H9 (cell line): ENCODE measurements at regions not wholly inside any gene's neighbourhood (a gene's known extent, or its start where the extent isn't known, plus 50 kb on each side); places are given as distances from the start of the nearest gene placed in this dataset.

Experiments used
- DNase-seq: peaks from one replicate; pipeline ENCODE4 v3.0.0-alpha.2; 2017
- H2AFZ ChIP-seq: one replicate; pipeline ENCODE4 v1.6.1; 2013; ENCODE audit warnings: mild to moderate bottlenecking, low read length, control low read depth, moderate library complexity
- H2AK5ac ChIP-seq: 2 replicates; pipeline ENCODE4 v1.6.1; 2013; ENCODE audit warnings: low read length, control low read depth, mixed read lengths; ENCODE audit not compliant: insufficient read length
- H2BK120ac ChIP-seq: one replicate; pipeline ENCODE4 v1.6.1; 2013; ENCODE audit warnings: low read depth, mild to moderate bottlenecking, low read length, control low read depth, inconsistent platforms; ENCODE audit not compliant: poor library complexity, severe bottlenecking
- H2BK12ac ChIP-seq: 2 replicates; pipeline ENCODE4 v1.6.1; 2013; ENCODE audit warnings: low read length, control low read depth, mixed read lengths, low read depth; ENCODE audit not compliant: insufficient read length
- H2BK15ac ChIP-seq: 2 replicates; pipeline ENCODE4 v1.6.1; 2013; ENCODE audit warnings: low read depth, low read length, control low read depth
- H2BK20ac ChIP-seq: one replicate; pipeline ENCODE4 v1.6.1; 2013; ENCODE audit warnings: low read depth, mild to moderate bottlenecking, low read length, control low read depth, inconsistent platforms; ENCODE audit not compliant: poor library complexity, severe bottlenecking
- H2BK5ac ChIP-seq: 2 replicates; pipeline ENCODE4 v1.6.1; 2013; ENCODE audit warnings: low read length, control low read depth, mixed read lengths; ENCODE audit not compliant: insufficient read length
- H3K14ac ChIP-seq: 2 replicates; pipeline ENCODE4 v1.6.1; 2013; ENCODE audit warnings: low read length, control low read depth; ENCODE audit not compliant: insufficient read depth
- H3K18ac ChIP-seq: 2 replicates; pipeline ENCODE4 v1.6.1; 2013; ENCODE audit warnings: low read depth, mild to moderate bottlenecking, mixed read lengths, low read length, control low read depth; ENCODE audit not compliant: insufficient read length
- H3K23ac ChIP-seq: 2 replicates; pipeline ENCODE4 v1.6.1; 2013; ENCODE audit warnings: low read length, control low read depth, mixed read lengths, low read depth; ENCODE audit not compliant: insufficient read length
- H3K23me2 ChIP-seq: 2 replicates; pipeline ENCODE4 v1.6.1; 2013; ENCODE audit warnings: low read depth, mild to moderate bottlenecking, mixed read lengths, low read length, control low read depth; ENCODE audit not compliant: insufficient read length, poor library complexity, severe bottlenecking
- H3K27ac ChIP-seq: 2 replicates; pipeline ENCODE4 v1.5.1; 2013; ENCODE audit warnings: low read length, control low read depth, mixed read lengths, low read depth; ENCODE audit not compliant: insufficient read length
- H3K27me3 ChIP-seq: 2 replicates; pipeline ENCODE4 v1.6.1; 2013; ENCODE audit warnings: low read length, control low read depth, inconsistent platforms; ENCODE audit not compliant: insufficient read depth
- H3K4ac ChIP-seq: 2 replicates; pipeline ENCODE4 v1.6.1; 2013; ENCODE audit warnings: low read depth, mild to moderate bottlenecking, control low read depth, inconsistent platforms, low read length, moderate library complexity
- H3K4me1 ChIP-seq: 2 replicates; pipeline ENCODE4 v1.6.1; 2013; ENCODE audit warnings: low read length, control low read depth, inconsistent platforms; ENCODE audit not compliant: insufficient read depth
- H3K4me2 ChIP-seq: 2 replicates; pipeline ENCODE4 v1.6.1; 2013; ENCODE audit warnings: low read length, control low read depth, mixed read lengths; ENCODE audit not compliant: insufficient read length, insufficient read depth
- H3K56ac ChIP-seq: 2 replicates; pipeline ENCODE4 v1.6.1; 2013; ENCODE audit warnings: low read depth, mild to moderate bottlenecking, mixed read lengths, low read length, control low read depth; ENCODE audit not compliant: insufficient read length
- H3K79me1 ChIP-seq: 2 replicates; pipeline ENCODE4 v1.6.1; 2013; ENCODE audit warnings: low read depth, mild to moderate bottlenecking, moderate library complexity, low read length, control low read depth, inconsistent platforms; ENCODE audit not compliant: insufficient read depth, poor library complexity, severe bottlenecking
- H3K79me2 ChIP-seq: 2 replicates; pipeline ENCODE4 v1.6.1; 2013; ENCODE audit warnings: low read length, control low read depth, inconsistent platforms; ENCODE audit not compliant: insufficient read depth
- H3K9ac ChIP-seq: 2 replicates; pipeline ENCODE4 v1.6.1; 2013; ENCODE audit warnings: low read length, control low read depth, mixed read lengths; ENCODE audit not compliant: insufficient read length; ENCODE audit errors: extremely low read depth
- H3K9me3 ChIP-seq: one replicate; pipeline ENCODE4 v1.6.1; 2013; ENCODE audit warnings: low read depth, low read length, inconsistent platforms; ENCODE audit not compliant: control insufficient read depth
- H3T11ph ChIP-seq: one replicate; pipeline ENCODE4 v1.6.1; 2013; ENCODE audit warnings: mild to moderate bottlenecking, low read length, control low read depth, inconsistent platforms
- H4K20me1 ChIP-seq: one replicate; pipeline ENCODE4 v1.6.1; 2013; ENCODE audit not compliant: control insufficient read depth, insufficient read length, insufficient read depth
- H4K5ac ChIP-seq: 2 replicates; pipeline ENCODE4 v1.6.1; 2013; ENCODE audit warnings: low read depth, mild to moderate bottlenecking, mixed read lengths, low read length, control low read depth; ENCODE audit not compliant: insufficient read length
- H4K8ac ChIP-seq: replicated peaks from 2 replicates; pipeline ENCODE4 v1.6.1; 2013; ENCODE audit warnings: low read length, control low read depth, mixed read lengths, low read depth; ENCODE audit not compliant: insufficient read length
- H4K91ac ChIP-seq: 2 replicates; pipeline ENCODE4 v1.6.1; 2013; ENCODE audit warnings: low read depth, mild to moderate bottlenecking, moderate library complexity, mixed read lengths, low read length, control low read depth; ENCODE audit not compliant: insufficient read length
- H3K27ac Mint-ChIP-seq, 3 experiments: 2 replicates in 2 of 3; 3 replicates in 1 of 3; pipeline ENCODE4 v1.8.0; 2020 to 2021; ENCODE audit warnings: mixed read lengths in 3 of 3, mild to moderate bottlenecking in 1 of 3, moderate library complexity in 1 of 3
- H3K27me3 Mint-ChIP-seq: 2 replicates; pipeline ENCODE4 v1.8.0; 2021; ENCODE audit warnings: low read depth, mild to moderate bottlenecking, moderate library complexity, mixed read lengths
- H3K36me3 Mint-ChIP-seq, 3 experiments: 2 replicates in 2 of 3; 3 replicates in 1 of 3; pipeline ENCODE4 v1.8.0; 2020 to 2021; ENCODE audit warnings: low read depth in 3 of 3, mixed read lengths in 3 of 3; ENCODE audit not compliant: insufficient read depth in 1 of 3
- H3K4me1 Mint-ChIP-seq, 2 experiments: 2 replicates each; pipeline ENCODE4 v1.8.0; 2020; ENCODE audit warnings: mixed read lengths in 2 of 2
- H3K4me3 Mint-ChIP-seq, 2 experiments: 2 replicates in 1 of 2; 3 replicates in 1 of 2; pipeline ENCODE4 v1.8.0; 2020 to 2021; ENCODE audit warnings: mild to moderate bottlenecking in 2 of 2, mixed read lengths in 2 of 2, moderate library complexity in 1 of 2
- H3K9me3 Mint-ChIP-seq, 2 experiments: 2 replicates in 1 of 2; 3 replicates in 1 of 2; pipeline ENCODE4 v1.8.0; 2020; ENCODE audit warnings: mild to moderate bottlenecking in 2 of 2, mixed read lengths in 2 of 2, moderate library complexity in 1 of 2
- TF ChIP-seq, protein P1 (sequence below): fragments of 200-600 bp; sonication (generic); conservative IDR thresholded peaks from 3 replicates; pipeline ENCODE4 v1.8.0; 2021; ENCODE audit warnings: antibody characterized with exemption, mild to moderate bottlenecking

DNA sequence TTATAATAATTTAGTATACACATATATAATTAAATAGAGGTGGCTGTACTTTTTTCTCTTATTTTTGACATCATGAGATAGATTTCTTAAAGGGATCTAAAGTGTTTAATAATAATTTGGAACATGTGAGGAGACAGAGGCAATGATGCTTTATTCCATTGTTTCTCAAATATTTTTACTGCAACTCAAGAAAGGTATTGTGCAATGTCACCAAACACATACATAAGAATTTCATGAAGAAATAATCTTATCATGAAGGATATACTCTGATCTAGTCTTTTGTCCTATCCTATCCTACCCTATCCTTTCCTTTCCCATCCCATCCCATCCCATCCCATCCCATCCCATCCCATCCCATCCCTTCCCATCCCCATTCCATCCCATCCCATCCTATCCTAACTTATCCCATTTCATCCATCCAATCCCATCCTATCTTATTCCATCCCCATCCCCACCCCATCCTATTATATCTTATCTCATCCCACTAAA is 232.1 kb upstream of the SMIM21 start:
- no peak overlapping the region for H2BK15ac ChIP-seq
- H3K9me3 ChIP-seq: peaks cover 7% of the 10 kb centered on the region
- Mint-ChIP-seq H3K4me3 (no peak overlapping the region), H3K27ac (no peak overlapping the region), H3K4me1 (peaks cover 24 to 31% of the 10 kb centered on the region in 2 experiments), H3K36me3 (peaks cover 19 to 38% (median 23%) of the 10 kb centered on the region in 3 experiments), H3K27me3 (no peaks in the 10 kb centered on the region), H3K9me3 (peaks cover 39 to 46% of the 10 kb centered on the region in 2 experiments)
- DNase-seq: no peak
- TF ChIP-seq, protein P1, sequence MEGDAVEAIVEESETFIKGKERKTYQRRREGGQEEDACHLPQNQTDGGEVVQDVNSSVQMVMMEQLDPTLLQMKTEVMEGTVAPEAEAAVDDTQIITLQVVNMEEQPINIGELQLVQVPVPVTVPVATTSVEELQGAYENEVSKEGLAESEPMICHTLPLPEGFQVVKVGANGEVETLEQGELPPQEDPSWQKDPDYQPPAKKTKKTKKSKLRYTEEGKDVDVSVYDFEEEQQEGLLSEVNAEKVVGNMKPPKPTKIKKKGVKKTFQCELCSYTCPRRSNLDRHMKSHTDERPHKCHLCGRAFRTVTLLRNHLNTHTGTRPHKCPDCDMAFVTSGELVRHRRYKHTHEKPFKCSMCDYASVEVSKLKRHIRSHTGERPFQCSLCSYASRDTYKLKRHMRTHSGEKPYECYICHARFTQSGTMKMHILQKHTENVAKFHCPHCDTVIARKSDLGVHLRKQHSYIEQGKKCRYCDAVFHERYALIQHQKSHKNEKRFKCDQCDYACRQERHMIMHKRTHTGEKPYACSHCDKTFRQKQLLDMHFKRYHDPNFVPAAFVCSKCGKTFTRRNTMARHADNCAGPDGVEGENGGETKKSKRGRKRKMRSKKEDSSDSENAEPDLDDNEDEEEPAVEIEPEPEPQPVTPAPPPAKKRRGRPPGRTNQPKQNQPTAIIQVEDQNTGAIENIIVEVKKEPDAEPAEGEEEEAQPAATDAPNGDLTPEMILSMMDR: no peak
- H3K4me2 ChIP-seq: no peak overlapping the region
- H2AFZ ChIP-seq: no peak overlapping the region
- no peak overlapping the region for H3K9ac ChIP-seq
- H4K5ac ChIP-seq: no peak overlapping the region
- H3K79me2 ChIP-seq: no peaks in the 10 kb centered on the region
- H3T11ph ChIP-seq: no peak overlapping the region
- no peak overlapping the region for H2BK20ac ChIP-seq
- H3K27ac ChIP-seq: no peak overlapping the region
- no peak overlapping the region for H4K91ac ChIP-seq
- no peak overlapping the region for H3K18ac ChIP-seq
- no peak overlapping the region for H2BK120ac ChIP-seq
- no peak overlapping the region for H4K8ac ChIP-seq
- no peaks in the 10 kb centered on the region for H3K79me1 ChIP-seq
- no peaks in the 10 kb centered on the region for H3K27me3 ChIP-seq
- H3K23me2 ChIP-seq: no peaks in the 10 kb centered on the region
- no peak overlapping the region for H2BK12ac ChIP-seq
- no peak overlapping the region for H3K4ac ChIP-seq
- H3K56ac ChIP-seq: no peak overlapping the region
- H2BK5ac ChIP-seq: no peak overlapping the region
- H2AK5ac ChIP-seq: no peak overlapping the region
- H3K23ac ChIP-seq: no peak overlapping the region
- no peak overlapping the region for H3K14ac ChIP-seq
- H4K20me1 ChIP-seq: no peaks in the 10 kb centered on the region
- H3K4me1 ChIP-seq: peaks cover 6% of the 10 kb centered on the region; the same call in 1 of the 2 replicates
